EH (cell line): ENCODE measurements at regions not wholly inside any gene's neighbourhood (a gene's known extent, or its start where the extent isn't known, plus 50 kb on each side); places are given as distances from the start of the nearest gene placed in this dataset.
"Not testable (repeated sequence)": the region's sequence is repeated elsewhere in the genome, so short reads cannot be mapped to it uniquely, and the experiment has no call there.

Experiments
- DNase-seq: peaks from one replicate; pipeline ENCODE4 v3.0.0-alpha.2; 2015; ENCODE audit warnings: low read depth

GRCh38 chr2:72031346-72032110 lies 116.1 kb downstream of the CYP26B1 start:
- no peak for DNase-seq

DNA sequence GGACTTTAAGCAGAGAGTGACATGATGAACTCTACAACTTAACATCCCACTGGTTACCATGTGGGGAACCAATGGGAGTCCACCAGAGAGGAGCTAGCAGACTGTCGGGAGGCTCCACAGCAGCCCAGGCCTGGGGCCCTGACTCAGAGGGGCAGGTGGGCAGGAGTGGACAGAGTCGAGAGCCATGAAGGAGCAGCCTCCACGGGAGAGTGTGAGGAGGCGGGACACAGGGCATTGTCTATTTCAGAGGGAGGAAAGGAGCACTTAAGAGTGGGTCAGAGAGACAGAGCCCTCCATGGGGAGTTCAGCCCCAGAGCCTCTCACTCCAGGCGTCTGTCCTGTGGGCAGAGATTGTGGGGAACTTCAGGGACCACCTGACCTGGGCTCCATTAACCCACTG lies 118.7 kb downstream of the CYP26B1 start:
- no peak for DNase-seq

GRCh38 chr2:72028351-72028995 lies 119.2 kb downstream of the CYP26B1 start:
- DNase-seq, result no peak

- DNase-seq, result no peak
Measured at GRCh38 chr2:72027426-72028161, 120.1 kb downstream of the CYP26B1 start.

DNA sequence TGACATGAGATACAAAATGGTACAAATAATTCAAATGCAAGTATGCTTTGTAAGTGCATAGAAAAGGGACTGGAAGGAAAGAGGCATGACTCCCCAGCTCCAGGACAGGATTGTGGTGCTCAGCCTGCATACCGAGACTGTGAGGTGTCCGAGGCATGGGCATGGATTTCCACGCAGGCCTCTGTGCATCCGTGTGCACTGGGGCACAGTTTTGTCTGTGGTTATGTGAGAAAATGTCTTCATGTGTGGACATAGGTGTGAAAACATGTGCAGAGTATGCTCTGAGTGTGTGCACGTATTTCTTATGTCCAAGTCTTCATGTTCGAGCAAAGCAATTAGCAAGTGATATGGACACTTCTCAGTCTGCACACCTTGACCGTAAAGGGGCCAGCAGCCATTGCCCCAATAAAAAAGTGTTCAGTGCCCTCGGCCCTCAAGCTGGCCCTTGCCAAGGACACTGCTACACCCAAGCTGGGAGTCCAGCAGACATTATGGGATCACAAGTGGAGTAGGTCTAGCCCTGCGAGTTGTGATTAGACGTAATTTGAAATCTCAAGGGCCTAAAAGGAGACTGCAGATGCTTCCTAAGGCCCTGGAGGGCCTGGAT lies 120.7 kb downstream of the CYP26B1 start:
- DNase-seq, result no peak

DNA sequence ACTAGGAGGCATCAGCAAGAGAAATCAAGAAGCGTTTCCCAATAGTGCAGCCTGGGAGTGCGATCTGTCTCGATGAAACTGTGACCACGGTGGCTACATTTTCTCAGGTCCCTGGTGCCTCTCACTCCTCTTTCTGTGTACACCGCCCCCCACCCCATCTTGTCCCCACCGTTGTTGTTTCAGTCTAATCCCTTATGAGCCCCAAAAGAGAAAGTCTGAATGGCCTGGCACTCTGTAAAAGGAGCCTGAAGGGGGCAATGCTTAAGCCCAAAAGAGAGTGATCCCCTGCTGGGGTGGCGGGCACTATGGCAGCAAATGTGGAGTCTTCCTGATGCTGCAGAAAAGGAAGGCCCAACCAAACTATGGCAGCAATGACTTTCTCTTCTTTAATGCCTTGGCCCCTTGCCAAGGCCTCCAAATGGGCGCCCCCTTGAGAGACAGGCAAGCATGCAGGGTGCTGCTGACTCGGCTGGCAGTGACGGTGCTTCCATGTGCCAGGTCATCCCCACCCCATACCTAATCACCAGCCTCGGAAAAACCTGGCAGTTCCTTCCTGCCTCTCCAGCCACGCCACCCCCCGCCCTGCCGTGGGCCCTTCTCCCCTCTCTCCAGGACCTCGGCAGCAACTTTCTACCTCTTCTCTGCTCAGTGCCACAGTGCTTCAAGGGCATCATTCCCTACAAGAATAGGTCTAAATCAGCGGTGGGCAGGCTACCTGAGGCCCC lies 123.0 kb downstream of the CYP26B1 start:
- DNase-seq, result no peak

DNA sequence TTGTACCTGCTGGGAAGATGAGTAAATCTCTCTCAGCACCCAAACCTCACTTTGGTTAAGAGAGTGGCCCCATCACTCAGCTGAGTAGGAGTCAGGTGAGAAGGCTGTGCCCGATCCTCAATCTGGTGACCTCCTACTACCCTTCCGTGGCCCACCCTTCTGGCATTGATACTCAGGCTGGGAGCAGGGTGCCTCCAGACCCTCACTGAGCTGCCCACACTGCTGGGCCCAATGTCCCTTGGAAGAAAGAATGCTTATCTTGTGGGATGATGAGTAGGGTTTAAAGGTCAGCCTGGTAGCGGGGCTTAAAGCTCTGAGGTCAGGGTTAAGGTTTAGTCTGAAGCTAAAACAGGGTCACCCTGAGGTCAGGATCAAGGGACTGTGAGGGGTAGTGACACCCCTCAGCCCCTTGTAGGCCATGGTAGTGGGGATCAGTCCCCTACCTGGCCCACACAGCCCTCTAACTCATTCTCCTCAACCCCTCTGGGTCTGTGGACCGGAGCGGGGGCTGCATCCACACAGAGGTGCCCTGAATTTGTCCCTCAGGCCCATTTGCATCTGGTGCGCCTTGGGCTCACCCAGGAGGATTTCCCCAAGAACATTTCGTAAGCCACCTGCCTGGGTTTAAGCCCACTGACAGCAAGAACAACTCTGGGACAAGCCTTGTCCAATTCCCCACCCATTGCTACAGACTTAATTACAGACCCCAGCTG lies 123.8 kb downstream of the CYP26B1 start:
- DNase-seq, result no peak

DNA sequence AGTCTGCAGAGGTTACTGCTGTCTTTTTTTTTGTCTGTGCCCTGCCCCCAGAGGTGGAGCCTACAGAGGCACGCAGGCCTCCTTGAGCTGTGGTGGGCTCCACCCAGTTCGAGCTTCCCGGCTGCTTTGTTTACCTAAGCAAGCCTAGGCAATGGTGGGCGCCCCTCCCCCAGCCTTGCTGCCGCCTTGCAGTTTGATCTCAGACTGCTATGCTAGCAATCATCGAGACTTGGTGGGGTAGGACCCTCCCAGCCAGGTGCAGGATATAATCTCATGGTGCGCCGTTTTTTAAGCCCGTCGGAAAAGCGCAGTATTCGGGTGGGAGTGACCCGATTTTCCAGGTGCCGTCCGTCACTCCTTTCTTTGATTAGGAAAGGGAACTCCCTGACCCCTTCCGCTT lies 126.3 kb downstream of the CYP26B1 start:
- DNase-seq, result not testable (repeated sequence)

- DNase-seq, result no peak
Measured at GRCh38 chr2:72015266-72015665, 132.4 kb downstream of the CYP26B1 start.

DNA sequence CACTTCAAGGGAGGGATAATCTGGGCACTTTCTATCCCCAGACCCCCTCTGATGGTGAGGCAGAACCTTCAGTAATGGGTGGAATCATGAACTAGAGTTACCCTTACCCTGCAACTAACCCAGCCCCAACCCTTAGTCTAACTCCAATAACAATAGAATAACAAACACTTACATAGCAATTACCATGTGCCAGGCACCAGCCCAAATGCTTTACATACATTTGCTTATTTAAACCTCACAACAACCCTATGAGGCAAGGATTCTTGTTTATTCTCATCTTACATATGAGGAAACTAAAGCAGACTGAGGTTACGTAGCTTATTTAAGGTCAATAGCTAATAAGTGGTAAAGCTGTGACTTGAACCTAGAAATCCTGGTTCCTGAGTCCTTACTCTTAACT lies 132.8 kb downstream of the CYP26B1 start:
- DNase-seq, result no peak

- DNase-seq, result no peak
Measured at GRCh38 chr2:72013726-72014125, 133.9 kb downstream of the CYP26B1 start.

GRCh38 chr2:72012886-72013574 lies 134.6 kb downstream of the CYP26B1 start:
- DNase-seq, result peak; percentile 17

DNA sequence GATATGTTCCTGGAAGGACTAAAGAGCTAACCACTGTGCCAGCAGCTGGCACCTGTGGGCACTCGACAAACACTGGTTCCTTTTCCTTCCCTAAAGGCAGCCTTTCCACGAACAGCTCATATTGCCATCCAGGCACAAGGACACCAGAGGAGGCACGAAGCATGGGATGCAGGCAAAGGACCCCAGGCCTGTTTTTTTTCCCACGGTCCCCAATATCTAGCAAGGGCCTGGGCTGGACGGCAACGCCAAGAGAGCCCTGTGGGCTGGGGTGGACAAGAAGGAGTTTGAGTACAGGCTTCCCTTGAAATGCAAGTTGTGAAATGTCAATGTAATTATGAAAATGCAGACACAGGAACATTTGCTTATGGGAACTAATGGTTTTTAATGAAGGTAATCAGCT lies 135.9 kb downstream of the CYP26B1 start:
- DNase-seq, result no peak

- DNase-seq, result no peak
Measured at GRCh38 chr2:72011370-72011689, 136.3 kb downstream of the CYP26B1 start.

GRCh38 chr2:72010647-72011369 lies 136.9 kb downstream of the CYP26B1 start:
- DNase-seq, result no peak

DNA sequence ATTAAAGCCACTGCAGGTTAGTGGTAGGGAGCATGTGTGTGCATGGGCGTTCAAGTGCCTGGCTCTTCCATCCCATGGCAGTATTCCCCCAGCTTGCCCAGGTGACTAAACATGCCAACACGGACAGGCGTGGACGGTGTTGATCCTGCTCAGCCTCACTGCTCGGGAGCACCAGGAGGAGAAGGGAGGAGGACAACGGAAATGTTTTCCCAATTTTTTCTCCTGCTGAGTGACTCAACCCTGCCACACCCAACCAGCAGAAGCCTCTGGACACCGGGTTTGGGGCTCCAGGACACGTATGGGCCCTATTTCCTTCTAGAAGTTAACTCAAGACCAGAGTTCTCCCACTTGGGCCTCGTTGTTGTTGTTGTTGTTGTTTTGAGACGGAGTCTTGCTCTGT lies 139.1 kb downstream of the CYP26B1 start:
- no peak for DNase-seq

DNA sequence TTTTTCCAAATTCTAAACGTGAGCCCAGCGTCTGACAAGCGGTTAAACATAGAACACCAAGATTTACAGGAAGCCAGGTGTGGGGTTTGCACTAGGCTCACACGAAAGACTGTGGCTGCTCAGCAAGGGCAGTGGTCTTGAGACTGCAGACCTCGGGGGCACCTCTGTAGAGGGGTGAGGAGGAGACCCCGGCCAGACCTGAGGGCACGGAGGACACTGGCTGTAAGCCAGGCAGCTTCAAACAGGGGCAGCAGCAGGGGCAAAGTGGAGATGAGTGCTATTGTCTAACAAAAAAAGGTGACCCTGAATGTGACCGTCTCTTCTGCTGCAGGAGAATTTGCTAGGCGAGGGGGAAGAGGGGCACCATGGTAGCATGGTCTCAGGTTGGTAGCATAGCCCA lies 140.3 kb downstream of the CYP26B1 start:
- DNase-seq, result no peak

DNA sequence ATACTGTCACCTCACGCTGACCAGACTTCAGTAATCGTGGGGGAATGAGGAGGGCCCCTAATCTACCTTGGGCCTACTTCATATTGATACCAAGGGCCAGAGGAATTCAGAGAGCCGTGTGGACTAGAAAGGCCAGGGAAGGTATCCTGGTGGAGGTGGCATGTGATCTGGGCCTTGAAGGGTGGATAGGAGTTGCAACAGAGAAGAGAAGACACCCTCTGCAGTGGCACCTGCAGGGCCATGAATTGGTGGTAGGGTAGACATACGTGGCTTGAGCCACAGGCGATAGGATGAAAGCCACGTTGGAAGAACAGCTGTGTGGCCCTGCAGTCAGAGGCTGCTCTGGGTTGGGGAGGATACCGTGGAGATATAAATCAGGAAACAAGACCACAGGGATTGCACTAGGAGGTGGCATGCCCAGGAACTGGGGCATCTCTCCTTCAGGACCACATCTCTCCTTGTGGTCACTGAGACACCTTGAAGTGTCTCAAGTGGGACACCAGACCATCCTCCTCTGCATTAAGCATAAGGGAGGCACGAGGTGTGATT lies 141.4 kb downstream of the CYP26B1 start:
- no peak for DNase-seq

DNA sequence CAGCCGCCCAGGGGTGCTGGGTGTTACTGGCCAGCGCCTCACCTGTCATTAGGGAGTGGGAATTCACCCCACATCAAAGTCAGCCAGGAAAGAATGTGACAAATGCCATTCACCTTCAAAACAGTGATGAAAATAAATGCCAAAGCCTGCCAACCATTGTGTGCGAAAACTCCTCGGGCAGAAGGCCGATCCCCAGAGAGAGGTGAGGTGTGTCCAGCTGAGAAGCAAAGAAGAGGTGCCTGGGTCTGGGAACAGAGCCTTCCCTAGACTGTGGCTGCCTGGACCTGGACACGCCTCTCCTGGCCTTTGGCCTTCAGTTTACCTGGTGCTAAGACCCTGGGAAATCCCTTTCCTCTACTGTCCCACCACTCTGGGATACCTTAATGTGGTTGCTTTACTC lies 142.7 kb downstream of the CYP26B1 start:
- DNase-seq, result no peak
